HG02981 (cell line): ENCODE measurements at regions not wholly inside any gene's neighbourhood (a gene's known extent, or its start where the extent isn't known, plus 50 kb on each side); places are given as distances from the start of the nearest gene placed in this dataset.
A peak's percentile ranks its signal among the peaks of the same experiment; 100 is the strongest.

ENCODE experiments used
- ATAC-seq: cut with Tn5 transposase; IDR thresholded peaks from one replicate; pipeline ENCODE4 v1.9.1; 2021; ENCODE audit warnings: mild to moderate bottlenecking, moderate library complexity; ENCODE audit not compliant: unreplicated experiment

- ATAC-seq: no peak
These were observed 175.6 kb upstream of the PHF14 start for GRCh38 chr7:10798044-10798443.

- no peak for ATAC-seq
These were observed 174.2 kb upstream of the PHF14 start for GRCh38 chr7:10799475-10799874.

- no peak for ATAC-seq
These were observed 171.7 kb upstream of the PHF14 start for GRCh38 chr7:10802011-10802410.

GRCh38 chr7:10802526-10802925, 171.1 kb upstream of the PHF14 start:
- no peak for ATAC-seq

- ATAC-seq: no peak
These were observed 170.0 kb upstream of the PHF14 start for GRCh38 chr7:10803720-10804119.

GRCh38 chr7:10804770-10805169, 168.9 kb upstream of the PHF14 start:
- no peak for ATAC-seq

- ATAC-seq: no peak
These were observed 158.1 kb upstream of the PHF14 start for GRCh38 chr7:10815546-10815945.

- ATAC-seq: no peak
These were observed 152.5 kb upstream of the PHF14 start for GRCh38 chr7:10821156-10821555.

- ATAC-seq: no peak
These were observed 149.5 kb upstream of the PHF14 start for GRCh38 chr7:10824154-10824553.

- no peak for ATAC-seq
These were observed 135.4 kb upstream of the PHF14 start for GRCh38 chr7:10838228-10838627.

GRCh38 chr7:10845225-10845624, 128.4 kb upstream of the PHF14 start:
- no peak for ATAC-seq

- no peak for ATAC-seq
These were observed 118.1 kb upstream of the PHF14 start for GRCh38 chr7:10855583-10855982.

GRCh38 chr7:10860516-10860915, 113.2 kb upstream of the PHF14 start:
- ATAC-seq: no peak

GRCh38 chr7:10863476-10863875, 110.2 kb upstream of the PHF14 start:
- no peak for ATAC-seq

GRCh38 chr7:10874666-10875065, 99.0 kb upstream of the PHF14 start:
- ATAC-seq: no peak

GRCh38 chr7:10875080-10875479, 98.6 kb upstream of the PHF14 start:
- ATAC-seq: no peak

GRCh38 chr7:10888861-10889260, 84.8 kb upstream of the PHF14 start:
- ATAC-seq: peak; percentile 24

GRCh38 chr7:10889266-10889898, 84.3 kb upstream of the PHF14 start:
- peak; percentile 94 for ATAC-seq

GRCh38 chr7:10908600-10908999, 65.1 kb upstream of the PHF14 start:
- no peak for ATAC-seq

GRCh38 chr7:10910447-10910846, 63.2 kb upstream of the PHF14 start:
- no peak for ATAC-seq

- no peak for ATAC-seq
These were observed 61.6 kb upstream of the PHF14 start for GRCh38 chr7:10912077-10912476.

- no peak for ATAC-seq
These were observed 60.2 kb upstream of the PHF14 start for GRCh38 chr7:10913457-10913856.

GRCh38 chr7:10918093-10918590, 55.5 kb upstream of the PHF14 start:
- ATAC-seq: no peak
